Neural cell (in vitro differentiated cells): ENCODE measurements at regions not wholly inside any gene's neighbourhood (a gene's known extent, or its start where the extent isn't known, plus 50 kb on each side); places are given as distances from the start of the nearest gene placed in this dataset.

Source experiments
- POLR2AphosphoS5 ChIP-seq: IDR thresholded peaks from 2 replicates; pipeline ENCODE4 v1.6.1; 2012
- TAF1 ChIP-seq: IDR thresholded peaks from 2 replicates; pipeline ENCODE4 v1.6.1; 2012; ENCODE audit warnings: low read depth
- TF ChIP-seq, protein P1 (sequence below): IDR thresholded peaks from 2 replicates; pipeline ENCODE4 v1.6.1; 2012; ENCODE audit warnings: borderline replicate concordance

- no peak for TF ChIP-seq TAF1
- TF ChIP-seq POLR2AphosphoS5 = no peak
- TF ChIP-seq, protein P1, sequence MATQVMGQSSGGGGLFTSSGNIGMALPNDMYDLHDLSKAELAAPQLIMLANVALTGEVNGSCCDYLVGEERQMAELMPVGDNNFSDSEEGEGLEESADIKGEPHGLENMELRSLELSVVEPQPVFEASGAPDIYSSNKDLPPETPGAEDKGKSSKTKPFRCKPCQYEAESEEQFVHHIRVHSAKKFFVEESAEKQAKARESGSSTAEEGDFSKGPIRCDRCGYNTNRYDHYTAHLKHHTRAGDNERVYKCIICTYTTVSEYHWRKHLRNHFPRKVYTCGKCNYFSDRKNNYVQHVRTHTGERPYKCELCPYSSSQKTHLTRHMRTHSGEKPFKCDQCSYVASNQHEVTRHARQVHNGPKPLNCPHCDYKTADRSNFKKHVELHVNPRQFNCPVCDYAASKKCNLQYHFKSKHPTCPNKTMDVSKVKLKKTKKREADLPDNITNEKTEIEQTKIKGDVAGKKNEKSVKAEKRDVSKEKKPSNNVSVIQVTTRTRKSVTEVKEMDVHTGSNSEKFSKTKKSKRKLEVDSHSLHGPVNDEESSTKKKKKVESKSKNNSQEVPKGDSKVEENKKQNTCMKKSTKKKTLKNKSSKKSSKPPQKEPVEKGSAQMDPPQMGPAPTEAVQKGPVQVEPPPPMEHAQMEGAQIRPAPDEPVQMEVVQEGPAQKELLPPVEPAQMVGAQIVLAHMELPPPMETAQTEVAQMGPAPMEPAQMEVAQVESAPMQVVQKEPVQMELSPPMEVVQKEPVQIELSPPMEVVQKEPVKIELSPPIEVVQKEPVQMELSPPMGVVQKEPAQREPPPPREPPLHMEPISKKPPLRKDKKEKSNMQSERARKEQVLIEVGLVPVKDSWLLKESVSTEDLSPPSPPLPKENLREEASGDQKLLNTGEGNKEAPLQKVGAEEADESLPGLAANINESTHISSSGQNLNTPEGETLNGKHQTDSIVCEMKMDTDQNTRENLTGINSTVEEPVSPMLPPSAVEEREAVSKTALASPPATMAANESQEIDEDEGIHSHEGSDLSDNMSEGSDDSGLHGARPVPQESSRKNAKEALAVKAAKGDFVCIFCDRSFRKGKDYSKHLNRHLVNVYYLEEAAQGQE = no peak
These were observed 521.1 kb upstream of the POT1 start for GRCh38 chr7:125450749-125451148.
